AG20443 (cell line): ENCODE measurements at regions not wholly inside any gene's neighbourhood (a gene's known extent, or its start where the extent isn't known, plus 50 kb on each side); places are given as distances from the start of the nearest gene placed in this dataset.
"Not testable (repeated sequence)": the region's sequence is repeated elsewhere in the genome, so short reads cannot be mapped to it uniquely, and the experiment has no call there.

Source experiments
- DNase-seq: peaks from one replicate; pipeline ENCODE4 v3.0.0; 2012; ENCODE audit warnings: low spot score, mixed read lengths

DNA sequence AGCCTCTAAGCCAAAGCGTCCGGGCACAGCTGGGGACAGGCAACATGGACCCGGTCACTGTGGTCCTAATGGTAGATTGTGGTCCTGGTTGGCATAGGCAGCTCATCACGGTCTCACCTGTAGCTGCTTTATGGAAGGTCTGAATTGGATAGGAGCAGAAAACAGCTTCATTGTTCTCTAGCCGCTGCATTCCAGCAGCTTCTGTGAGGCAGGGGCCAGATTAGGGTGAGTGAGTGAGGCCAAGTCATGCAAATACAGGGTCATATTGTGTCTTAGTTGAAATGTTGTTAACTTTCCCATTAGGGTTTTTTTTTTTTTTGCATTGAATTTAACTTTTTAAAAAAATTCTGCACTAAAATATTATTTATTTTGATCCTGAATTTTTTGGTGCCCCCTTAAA lies 105.4 kb upstream of the SULF2 start:
- DNase-seq = not testable (repeated sequence)

DNA sequence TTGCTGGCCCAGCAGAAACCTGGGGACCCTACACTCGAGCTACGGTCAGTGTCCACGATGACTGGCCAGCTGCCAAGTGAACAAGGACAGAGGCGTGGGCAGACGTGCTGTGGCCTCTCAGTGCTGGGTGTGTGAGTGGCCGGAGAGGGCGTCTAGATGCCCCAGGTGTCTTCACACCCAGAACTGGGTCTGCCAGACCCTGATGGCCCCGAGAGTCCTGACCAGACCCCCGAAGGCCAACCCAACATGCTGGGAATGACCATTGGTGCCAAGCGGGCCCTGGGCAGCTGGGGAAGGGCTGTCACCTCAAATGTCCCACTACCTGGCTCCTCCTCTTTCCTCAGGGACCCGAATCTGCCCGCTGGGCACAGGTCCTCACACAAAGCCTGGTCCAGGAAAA lies 104.5 kb upstream of the SULF2 start:
- DNase-seq = not testable (repeated sequence)

DNA sequence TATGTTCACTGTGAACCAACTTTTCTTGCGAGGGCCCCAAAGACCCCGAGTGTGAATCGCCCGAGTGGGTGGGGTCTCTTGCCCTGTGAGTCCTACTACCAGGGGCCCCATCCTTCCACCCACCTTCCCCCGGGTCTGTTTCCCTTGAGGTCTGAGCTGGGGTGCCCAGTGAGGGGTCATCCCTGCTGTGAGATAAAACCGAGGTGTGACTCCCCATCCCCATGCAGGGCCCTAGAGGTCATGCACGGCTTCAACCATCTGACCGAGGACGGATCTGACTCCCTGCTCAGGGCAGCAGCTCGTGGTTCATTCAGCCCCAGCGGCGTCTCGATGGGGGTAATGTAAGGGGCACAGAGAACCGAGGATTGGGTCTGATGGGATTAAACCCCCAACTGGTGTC lies 103.1 kb upstream of the SULF2 start:
- no peak for DNase-seq

DNA sequence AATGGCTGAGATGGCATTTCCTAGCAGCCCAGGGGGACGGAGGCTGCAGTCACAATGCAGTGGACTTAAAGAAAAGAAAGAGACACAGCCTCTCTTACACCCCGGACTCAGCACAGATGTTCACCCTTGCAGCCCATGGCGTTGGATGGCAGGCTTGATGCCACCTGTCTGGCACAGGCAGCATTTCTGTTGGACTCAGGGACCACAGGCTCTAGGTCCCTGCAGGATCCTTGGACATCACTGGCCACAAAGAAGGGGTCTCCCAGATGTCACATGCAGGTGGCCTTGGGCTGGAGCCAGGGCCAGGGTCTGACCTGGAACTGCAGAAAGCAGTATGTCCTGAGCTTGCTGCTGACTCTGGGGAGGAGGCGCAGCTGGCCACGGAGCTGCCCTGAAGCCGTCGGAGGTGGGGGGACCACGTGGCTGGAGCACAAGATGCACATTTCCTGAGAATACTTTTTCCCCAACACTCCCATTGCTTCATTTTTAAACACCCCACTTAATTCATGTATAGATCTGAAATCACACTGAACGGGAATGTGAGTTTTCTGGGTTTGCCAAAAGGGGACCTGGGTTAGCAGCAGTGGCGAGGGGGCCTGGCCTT lies 102.3 kb upstream of the SULF2 start:
- DNase-seq = no peak

DNA sequence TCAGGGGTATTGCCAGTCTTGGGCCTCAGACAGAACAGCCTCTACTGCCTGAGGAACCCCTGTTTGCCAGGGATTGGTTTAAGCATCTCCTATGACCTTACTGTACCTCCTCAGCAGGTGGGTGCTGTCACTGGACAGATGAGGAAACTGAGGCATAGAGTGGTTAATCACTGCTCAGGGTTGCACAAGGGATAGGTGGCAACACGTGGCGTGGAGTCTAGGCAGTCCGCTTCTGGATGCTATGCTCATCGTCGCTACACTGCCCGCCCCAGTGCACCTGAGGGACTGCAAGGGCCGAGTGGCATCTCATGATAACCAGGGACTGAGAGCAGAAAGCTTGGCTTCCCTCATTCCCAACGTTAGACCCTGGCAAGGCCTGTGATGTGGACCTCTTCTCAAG lies 101.8 kb upstream of the SULF2 start:
- no peak for DNase-seq

DNA sequence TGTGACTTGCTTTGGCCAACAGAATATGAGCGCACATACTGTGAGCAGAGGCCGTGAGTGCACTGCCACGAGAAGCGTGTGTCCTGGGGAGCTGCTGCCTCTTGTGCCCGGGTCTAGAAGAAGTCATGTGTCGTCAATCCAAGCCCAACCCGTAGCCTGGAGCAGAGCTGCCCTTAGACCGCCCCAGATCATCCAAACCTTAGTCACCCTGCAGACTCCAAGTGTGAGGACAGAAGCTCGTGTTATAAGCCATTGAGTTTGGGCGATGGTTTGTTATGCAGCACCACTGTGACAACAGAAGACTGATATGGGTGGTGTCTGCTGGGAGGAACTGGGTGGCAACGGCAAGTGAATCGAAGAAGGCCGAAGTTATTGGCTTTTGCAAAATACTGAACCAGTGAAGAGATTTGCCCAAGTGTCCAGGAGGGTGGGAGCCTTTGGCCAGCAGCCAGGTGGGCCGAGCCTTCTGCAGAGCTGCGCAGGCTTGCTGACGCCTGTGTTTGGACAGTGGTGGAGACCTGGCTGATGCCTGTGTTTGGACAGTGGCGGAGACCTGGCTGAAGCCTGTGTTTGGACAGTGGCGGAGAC lies 101.3 kb upstream of the SULF2 start:
- no peak for DNase-seq

DNA sequence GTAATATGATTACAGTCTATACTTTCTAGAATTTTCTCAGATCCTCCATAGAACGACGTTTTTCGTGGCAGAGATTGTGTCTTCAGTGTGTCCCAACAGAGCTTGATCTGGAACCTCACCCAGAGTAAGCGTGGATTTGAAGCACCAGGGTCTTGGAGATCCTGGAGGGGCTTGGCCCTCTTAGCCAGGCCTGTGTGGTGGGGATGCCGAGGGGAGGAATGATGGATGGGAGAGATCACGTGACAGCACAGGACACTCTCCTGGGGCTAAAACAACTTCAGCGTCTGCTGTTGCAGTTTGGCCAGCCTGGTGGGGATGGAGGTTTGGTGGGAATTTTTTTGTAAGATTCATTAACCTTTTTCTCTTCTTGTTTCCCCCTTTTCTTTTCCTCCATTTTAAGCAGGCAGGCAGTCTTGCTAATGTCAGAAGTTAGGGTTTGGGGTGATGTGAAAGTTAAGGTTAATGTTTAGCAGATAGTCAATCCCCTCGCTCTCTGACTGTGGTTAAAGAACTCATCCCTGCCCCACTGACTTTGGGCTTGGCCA lies 100.7 kb upstream of the SULF2 start:
- no peak for DNase-seq

DNA sequence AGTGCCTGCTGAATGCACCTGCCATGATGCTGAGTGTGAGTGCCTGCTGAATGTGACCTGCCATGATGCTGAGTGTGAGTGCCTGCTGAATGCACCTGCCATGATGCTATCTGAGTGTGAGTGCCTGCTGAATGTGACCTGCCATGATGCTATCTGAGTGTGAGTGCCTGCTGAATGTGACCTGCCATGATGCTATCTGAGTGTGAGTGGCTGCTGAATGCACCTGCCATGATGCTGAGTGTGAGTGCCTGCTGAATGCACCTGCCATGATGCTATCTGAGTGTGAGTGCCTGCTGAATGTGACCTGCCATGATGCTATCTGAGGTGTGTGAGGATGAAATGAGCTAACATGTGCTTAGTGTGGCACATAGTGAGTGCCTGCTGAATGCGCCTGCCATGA lies 98.7 kb upstream of the SULF2 start:
- DNase-seq = not testable (repeated sequence)

DNA sequence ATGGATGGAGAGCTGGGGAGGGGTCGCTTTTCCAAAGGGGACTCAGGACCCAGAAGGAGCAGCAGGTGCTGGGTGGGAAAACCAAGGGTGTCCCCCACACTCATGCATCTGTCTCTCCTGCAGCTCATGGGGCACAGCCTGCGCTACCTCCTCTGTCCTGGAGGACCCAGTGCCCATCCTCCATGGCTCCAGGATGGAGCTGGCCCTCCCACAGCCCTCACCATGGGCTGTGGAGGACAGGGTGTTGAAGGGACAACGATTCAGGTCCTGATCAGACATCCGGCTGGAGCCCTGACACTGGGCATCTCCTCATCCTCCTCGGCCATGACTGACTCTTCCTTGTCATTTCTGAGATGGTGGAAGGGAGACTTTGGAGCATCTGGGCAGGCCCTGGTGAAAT lies 97.9 kb upstream of the SULF2 start:
- DNase-seq = no peak

DNA sequence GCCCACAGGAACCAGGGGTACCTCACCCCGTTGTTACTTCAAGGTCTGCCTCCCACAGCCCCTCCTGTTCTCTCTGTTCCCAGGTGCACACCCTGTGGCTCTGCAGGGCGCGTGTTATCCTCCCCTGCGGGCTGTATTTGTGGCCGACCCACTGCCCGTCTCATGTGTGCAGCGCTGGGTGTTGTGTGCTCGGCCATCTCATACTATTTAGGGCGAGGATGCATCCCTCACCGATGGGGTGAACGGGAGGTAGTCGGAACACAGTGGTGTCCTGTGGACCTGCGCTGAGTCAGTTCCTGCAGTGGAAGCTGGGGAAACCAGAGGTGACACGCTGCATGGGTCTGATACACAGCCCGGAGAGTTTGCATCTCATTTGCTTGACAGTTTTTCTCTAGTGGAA lies 94.5 kb upstream of the SULF2 start:
- DNase-seq = no peak

DNA sequence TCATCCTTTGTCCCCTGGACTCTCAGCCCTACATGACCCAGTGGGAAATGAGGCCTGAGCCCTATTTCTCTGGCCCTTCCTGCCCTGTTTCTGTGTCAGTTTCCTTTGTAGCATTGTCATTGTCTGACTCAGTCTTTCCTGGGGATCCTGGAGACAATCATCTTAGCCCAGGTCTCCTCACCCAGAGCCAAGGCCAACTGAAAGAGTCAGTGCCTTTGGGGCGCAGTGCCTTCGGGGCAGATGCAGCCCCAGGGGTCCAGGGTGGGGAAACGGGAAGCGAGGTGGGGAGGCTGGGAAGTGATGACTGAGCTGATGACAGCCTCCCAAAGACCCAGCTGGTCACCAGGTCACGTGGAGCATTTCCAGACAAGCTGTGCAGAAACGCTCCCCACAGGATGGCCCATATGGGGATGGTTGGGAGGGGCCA lies 93.3 kb upstream of the SULF2 start:
- peak; percentile 40 for DNase-seq

DNA sequence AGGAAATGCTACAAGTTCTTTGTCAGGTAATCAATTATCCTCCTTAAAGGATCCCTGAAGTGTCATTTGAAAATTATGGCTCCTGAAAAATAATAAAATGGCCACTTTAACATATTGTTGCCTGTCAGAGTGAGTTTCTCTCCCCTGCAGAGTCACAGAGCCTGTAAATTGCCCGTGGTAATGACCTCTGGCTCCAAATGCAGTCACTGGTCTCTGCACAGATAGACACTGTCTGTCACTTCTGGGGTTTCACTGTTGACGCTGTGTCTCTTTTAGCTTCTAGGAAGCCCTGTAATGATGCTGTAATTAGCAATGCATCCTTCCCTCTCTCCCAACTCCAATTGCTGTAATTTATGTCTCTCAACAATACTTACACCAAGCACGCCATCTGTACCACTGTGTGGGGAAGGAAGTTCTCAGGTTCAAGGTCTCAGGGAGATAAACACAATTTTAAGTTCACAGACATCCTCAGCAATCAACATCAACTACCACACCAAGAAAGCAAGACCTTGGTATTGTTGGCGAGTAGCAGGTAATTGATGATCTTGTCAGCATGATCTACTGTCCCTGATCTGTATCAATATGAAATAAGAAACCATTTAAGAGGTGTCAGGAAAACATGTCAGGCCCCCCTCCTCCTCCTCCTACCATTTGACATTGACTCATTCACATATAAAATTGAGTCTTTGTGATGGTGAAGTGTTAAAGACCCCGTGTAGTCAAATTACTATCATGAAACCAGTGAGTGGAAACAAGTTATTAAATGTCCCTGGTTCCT lies 91.2 kb upstream of the SULF2 start:
- no peak for DNase-seq

DNA sequence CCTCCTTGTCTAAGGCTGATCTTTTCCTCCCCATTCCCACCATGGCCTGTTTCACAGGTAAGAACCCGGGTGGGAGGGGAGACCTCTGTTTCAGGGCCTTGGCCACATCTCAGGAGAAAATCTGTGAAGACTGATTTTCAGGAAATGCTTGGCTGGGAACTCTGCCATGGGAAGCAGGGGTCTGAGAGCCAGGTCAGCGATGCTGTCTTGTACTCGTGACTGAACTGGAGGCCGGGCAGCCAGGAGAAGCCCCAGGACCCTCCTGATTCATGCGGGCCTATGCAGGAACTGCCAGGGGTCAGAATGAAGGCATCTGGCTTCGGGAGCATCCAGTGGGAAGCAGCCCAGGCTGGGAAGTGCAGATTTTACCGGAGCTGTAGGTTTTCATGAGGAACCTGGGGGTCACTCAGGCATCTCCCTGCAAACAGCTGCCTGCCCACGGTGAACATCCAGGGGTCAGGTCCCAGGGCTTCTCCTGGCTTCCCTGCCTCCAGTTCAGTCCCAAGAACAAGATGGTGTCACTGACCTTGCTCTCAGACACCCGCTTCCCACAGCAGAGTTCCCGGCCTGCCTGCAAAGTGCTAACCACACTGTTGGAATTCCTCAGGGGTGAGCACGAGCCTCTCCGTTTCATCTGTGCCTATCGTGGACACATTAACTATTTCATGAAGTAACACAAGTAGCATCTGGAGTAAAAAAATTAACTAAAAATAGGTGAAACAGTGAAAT lies 90.2 kb upstream of the SULF2 start:
- peak; percentile 42 for DNase-seq

DNA sequence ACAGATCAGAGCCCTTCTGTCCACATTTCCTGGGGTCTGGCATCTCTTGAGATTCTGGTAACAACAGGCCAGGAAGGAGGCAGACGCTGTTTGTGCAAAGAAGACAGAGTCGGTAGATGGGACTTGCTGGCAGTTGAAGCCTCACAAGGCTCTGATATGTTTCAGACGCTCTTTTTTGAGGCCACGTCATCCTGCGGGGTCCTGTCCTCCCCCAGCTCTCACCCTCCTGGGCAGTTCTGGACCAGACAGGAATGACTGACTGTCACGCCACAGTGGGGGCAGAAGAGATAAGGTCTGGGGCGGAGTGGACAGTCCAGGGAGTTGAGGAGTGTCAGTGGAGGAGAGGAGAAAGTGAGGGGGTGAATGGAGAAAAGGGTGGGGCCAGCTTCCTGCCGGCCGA lies 87.1 kb upstream of the SULF2 start:
- DNase-seq = no peak

DNA sequence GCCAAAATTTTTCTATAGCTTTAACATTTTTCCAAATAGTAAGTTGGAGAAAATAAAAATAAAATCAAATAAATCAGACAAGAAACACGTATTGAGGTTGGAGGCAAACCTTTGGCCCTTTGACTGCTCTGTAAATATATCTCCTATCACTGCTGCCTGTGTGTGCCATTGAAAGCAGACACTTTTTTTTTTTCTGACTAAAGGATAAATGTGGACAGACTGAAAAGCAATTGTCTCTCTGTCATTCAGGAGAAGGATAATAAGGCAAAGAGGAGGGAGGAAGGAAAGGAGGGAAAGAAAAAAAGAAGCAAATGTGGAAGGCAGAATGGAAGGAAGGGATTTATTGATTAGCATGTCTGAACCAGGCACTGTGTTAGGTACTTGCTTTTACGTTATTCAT lies 85.2 kb upstream of the SULF2 start:
- DNase-seq = no peak

DNA sequence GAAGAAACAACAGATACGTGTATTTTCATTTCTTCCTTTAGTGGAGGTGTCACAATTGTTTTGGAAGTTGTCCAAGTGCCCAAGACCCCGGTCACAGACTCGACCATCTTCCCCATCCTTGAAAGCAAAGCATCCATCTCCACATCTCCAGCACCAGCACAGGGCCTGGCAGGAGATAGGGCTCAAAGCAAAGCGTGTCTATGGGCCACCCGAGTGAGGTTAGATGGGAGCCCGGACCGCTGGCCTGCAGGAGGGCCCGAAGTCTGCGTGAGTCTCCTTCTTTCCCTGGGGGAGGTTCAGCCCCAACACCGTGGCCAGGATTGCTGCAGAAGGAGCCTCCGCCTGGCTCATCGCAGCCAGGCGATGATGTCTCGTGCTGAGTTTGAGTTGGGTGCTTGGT lies 83.5 kb upstream of the SULF2 start:
- no peak for DNase-seq

DNA sequence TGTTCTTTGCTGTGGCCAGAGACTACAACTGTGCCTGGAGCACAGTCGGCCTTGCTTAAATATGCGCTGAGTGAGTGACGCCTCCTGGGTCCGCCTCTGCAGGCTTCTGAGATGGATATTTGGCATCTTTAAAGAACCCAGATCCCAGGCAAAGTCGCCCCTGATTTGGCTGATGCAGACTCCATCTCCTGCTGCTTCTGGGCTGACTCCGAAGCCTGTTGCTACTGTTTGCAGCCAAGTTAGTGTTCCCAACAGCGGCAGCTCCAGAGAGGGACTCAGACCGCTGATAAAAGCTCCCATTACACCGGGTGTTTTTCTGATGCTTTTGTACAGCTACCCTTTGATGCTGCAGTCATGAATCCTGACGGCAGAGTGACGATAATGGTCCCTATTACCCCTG lies 83.0 kb upstream of the SULF2 start:
- DNase-seq = no peak

DNA sequence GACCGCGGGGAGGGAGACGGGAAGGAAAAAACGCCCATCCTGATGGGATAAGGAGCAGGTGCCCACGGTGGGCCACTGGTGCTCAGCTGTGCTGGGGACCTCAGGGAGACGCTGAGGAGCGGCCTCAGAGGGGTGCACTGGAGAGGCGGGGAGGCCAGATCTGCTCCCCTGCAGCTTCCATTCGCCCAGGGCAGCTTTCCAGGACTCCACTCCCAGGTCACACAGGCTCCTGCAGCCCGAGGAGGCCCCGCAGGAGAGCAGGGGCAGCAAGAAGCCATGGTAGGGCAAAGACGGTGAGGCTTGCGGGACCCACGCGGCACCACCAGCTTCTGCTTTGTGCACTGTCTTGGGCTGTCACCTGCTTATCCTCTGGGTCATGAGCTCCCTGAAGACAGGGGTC lies 82.5 kb upstream of the SULF2 start:
- no peak for DNase-seq

DNA sequence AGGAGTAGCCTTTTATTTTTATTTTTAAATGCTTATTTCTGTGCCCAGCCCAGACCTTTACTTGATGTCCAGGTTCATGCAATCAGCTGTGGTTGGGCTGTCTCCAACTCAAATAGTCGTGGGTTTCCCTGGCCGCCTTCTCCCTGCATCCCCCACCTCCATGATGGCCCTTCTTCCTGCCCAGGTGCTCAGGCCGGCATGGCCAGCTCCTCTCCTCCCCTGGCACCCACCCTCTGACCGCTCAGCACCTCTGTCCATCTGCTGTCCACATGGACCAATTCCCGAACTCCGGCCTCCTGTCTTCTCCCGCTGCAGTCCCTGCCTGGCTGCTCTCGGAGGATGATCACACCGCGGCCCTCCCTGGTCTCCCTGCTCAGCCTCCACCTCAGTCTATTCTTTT lies 81.2 kb upstream of the SULF2 start:
- no peak for DNase-seq

DNA sequence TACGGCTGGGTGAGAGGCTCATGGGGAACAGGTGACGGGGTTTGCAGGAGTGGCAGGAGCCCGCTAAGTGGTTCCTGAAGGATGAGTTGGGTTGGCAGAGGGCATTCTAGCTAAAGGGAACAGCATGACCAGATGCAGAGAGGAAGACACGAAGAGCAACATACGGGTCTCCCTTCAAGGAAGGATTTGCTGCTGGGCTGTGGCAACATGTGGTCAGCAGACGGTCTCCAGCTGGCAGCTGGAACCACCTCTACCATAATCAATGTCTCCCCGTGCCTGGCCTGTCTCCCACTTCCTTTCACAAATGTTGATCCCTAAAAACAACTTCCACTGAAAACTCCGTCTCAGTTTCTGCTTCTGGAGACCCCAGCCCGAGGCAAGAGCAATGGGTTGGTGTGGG lies 80.6 kb upstream of the SULF2 start:
- DNase-seq = peak; percentile 29

DNA sequence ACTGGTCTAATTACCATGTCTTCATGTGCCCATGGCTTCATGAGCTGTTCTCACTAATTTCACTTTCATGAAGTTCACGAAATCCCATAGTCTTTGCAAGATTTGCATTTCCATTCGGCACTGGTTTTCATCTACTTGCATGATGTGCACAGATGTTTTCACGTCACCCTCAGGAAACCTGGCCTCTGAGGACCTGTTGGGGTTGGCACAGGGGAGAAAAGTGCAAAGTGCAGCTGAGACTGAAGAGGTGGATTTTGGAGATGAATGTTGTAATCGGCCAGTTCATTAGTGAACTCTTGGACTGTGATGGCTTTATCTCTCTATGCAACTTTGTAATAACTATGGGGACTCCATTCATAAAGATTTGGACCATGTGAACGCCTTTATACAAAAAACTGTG lies 80.2 kb upstream of the SULF2 start:
- DNase-seq = no peak

DNA sequence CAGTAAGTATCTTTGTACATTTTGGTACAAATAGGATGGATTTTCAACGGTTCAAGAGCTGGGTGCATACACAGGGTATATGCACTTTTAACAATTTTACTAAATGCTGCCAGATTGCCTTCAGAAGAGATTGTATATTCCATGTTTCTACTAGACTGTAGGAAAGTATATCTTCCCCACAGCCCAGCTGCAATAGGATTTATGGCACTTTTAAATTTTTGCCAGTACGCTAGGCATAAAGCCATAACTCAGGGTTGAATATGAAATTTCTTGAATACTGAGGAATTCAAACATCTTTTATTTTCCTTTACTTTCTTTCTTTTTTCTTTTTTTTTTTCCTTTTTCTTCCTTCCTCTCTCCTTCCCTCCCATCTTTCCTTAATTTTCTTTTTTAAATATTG lies 78.7 kb upstream of the SULF2 start:
- DNase-seq = no peak
